Right lobe of liver (tissue), 4 donors: ENCODE measurements at regions not wholly inside any gene's neighbourhood (a gene's known extent, or its start where the extent isn't known, plus 50 kb on each side); places are given as distances from the start of the nearest gene placed in this dataset.

Experiments used
- POLR2A ChIP-seq: fragments of 450-650 bp; IDR thresholded peaks from one replicate; pipeline ENCODE4 v1.6.1; 2017; ENCODE audit warnings: antibody characterized with exemption, mild to moderate bottlenecking
- TF ChIP-seq, protein P1 (sequence below), 4 donors: fragments of 200-600 bp in 3 of 4; fragments of 450-650 bp in 1 of 4; IDR thresholded peaks; one replicate each; pipeline versions ENCODE4 v1.5.1 to v1.8.0; 2016 to 2022; ENCODE audit warnings: antibody characterized with exemption in 4 of 4, mild to moderate bottlenecking in 2 of 4
- donor health status: DM: no; HTN: no; CAD: no.
- donor health status: DM: no; HTN: no; CAD: no.
- donor health status: DM: no; HTN: yes; CAD: no.

DNA sequence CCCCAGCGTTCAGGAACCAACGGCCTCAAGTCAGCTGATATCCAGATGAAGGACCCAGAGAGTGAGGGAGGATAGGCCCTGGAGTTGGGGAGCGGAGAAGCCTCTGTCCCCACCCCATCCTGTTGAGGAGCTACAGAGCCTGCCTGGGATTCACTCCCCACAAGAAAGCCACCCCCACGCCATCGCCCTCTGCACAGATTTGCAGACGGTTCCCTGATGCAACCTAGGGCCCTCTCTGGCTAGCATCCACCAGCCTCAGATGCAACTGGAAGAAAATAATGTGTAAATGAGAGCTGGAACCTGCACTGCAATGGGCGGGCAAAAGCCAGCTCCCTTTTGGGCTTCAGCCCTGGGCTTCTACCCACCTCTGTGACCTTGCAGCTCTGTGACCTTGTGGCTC is 185.6 kb downstream of the BCOR start:
- no peak for TF ChIP-seq POLR2A
- TF ChIP-seq, protein P1, sequence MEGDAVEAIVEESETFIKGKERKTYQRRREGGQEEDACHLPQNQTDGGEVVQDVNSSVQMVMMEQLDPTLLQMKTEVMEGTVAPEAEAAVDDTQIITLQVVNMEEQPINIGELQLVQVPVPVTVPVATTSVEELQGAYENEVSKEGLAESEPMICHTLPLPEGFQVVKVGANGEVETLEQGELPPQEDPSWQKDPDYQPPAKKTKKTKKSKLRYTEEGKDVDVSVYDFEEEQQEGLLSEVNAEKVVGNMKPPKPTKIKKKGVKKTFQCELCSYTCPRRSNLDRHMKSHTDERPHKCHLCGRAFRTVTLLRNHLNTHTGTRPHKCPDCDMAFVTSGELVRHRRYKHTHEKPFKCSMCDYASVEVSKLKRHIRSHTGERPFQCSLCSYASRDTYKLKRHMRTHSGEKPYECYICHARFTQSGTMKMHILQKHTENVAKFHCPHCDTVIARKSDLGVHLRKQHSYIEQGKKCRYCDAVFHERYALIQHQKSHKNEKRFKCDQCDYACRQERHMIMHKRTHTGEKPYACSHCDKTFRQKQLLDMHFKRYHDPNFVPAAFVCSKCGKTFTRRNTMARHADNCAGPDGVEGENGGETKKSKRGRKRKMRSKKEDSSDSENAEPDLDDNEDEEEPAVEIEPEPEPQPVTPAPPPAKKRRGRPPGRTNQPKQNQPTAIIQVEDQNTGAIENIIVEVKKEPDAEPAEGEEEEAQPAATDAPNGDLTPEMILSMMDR (IDR thresholded peaks at IDR 0.05), result no peak
